H1 (cell line): ENCODE measurements at regions not wholly inside any gene's neighbourhood (a gene's known extent, or its start where the extent isn't known, plus 50 kb on each side); places are given as distances from the start of the nearest gene placed in this dataset.

Experiments
- CHD1 ChIP-seq: IDR thresholded peaks from 2 replicates; pipeline ENCODE4 v1.6.1; 2012; ENCODE audit warnings: low read depth, low read length, improper control_type of control experiment
- CHD2 ChIP-seq: IDR thresholded peaks from 2 replicates; pipeline ENCODE4 v1.6.1; 2012; ENCODE audit warnings: low read length, improper control_type of control experiment
- CHD7 ChIP-seq: fragments of 300-600 bp; sonication (generic); IDR thresholded peaks from 2 replicates; pipeline ENCODE4 v1.7.1; 2012; ENCODE audit warnings: low read length, moderate library complexity, mild to moderate bottlenecking, inconsistent platforms; ENCODE audit not compliant: insufficient replicate concordance
- GTF2F1 ChIP-seq: IDR thresholded peaks from 2 replicates; pipeline ENCODE4 v1.6.1; 2012; ENCODE audit warnings: low read depth, low read length, improper control_type of control experiment, borderline replicate concordance
- KDM5A ChIP-seq: fragments of 200-600 bp; IDR thresholded peaks from 2 replicates; pipeline ENCODE4 v1.7.1; 2012; ENCODE audit warnings: mild to moderate bottlenecking, low read length, inconsistent platforms, mixed read lengths
- RNF2 ChIP-seq: fragments of 200-900, 300-1000 bp; sonication (generic); IDR thresholded peaks from 2 replicates; pipeline ENCODE4 v1.7.1; 2016; ENCODE audit warnings: borderline replicate concordance, low read depth, mild to moderate bottlenecking, antibody characterized with exemption, low read length; ENCODE audit not compliant: poor library complexity, severe bottlenecking; ENCODE audit errors: missing control alignments
- TF ChIP-seq, protein P1 (sequence below): IDR thresholded peaks from 2 replicates; pipeline ENCODE4 v1.6.1; 2012; ENCODE audit warnings: low read length, inconsistent platforms
- TF ChIP-seq, protein P2 (sequence below): IDR thresholded peaks from 2 replicates; pipeline ENCODE4 v1.6.1; 2012; ENCODE audit warnings: inconsistent platforms

DNA sequence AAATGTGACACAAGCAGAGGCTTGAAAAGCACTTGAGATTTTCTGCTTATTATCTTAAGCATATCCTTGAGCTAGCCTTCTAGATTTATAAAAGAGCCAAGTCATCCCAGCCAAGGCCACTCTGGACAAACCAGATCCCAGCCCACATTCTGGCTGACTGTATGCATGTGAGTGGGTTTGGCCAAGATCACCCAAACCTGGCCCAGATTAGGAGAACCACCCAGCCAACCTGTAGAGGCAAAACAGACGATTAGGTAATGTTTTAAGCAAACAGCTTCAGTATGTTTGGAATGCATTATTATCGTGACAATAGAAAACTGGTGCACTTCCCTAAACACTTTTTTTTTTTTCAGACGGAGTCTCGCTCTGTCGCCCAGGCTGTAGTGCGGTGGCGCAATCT lies 151.9 kb downstream of the SPATA31D1 start (continued):
- TF ChIP-seq CHD7 (no peak), GTF2F1 (no peak), RNF2 (no peak), CHD2 (no peak), KDM5A (no peak), CHD1 (no peak)
- TF ChIP-seq, protein P1, sequence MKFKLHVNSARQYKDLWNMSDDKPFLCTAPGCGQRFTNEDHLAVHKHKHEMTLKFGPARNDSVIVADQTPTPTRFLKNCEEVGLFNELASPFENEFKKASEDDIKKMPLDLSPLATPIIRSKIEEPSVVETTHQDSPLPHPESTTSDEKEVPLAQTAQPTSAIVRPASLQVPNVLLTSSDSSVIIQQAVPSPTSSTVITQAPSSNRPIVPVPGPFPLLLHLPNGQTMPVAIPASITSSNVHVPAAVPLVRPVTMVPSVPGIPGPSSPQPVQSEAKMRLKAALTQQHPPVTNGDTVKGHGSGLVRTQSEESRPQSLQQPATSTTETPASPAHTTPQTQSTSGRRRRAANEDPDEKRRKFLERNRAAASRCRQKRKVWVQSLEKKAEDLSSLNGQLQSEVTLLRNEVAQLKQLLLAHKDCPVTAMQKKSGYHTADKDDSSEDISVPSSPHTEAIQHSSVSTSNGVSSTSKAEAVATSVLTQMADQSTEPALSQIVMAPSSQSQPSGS, result no peak
- TF ChIP-seq, protein P2, sequence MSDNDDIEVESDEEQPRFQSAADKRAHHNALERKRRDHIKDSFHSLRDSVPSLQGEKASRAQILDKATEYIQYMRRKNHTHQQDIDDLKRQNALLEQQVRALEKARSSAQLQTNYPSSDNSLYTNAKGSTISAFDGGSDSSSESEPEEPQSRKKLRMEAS, result no peak
